Stimulated activated CD8-positive, alpha-beta memory T cell treated with anti-CD3 and anti-CD28 coated beads, Interleukin-15, amount 100 ng/mL, for 1 hour (primary cell): ENCODE measurements at regions not wholly inside any gene's neighbourhood (a gene's known extent, or its start where the extent isn't known, plus 50 kb on each side); places are given as distances from the start of the nearest gene placed in this dataset.
"Not testable (repeated sequence)": the region's sequence is repeated elsewhere in the genome, so short reads cannot be mapped to it uniquely, and the experiment has no call there.

Experiments used
- DNase-seq: peaks from one replicate; pipeline ENCODE4 v3.0.0-alpha.2; 2020; ENCODE audit warnings: low read depth

- DNase-seq = no peak
These were observed 81.1 kb upstream of the SPRY4 start for GRCh38 chr5:142405814-142406395.

- DNase-seq = no peak
These were observed 80.2 kb upstream of the SPRY4 start for GRCh38 chr5:142405023-142405422.

- no peak for DNase-seq
These were observed 79.2 kb upstream of the SPRY4 start for GRCh38 chr5:142404046-142404477.

GRCh38 chr5:142403583-142403982 is 78.8 kb upstream of the SPRY4 start:
- no peak for DNase-seq

- no peak for DNase-seq
These were observed 78.0 kb upstream of the SPRY4 start for GRCh38 chr5:142402752-142403318.

- DNase-seq = no peak
These were observed 75.6 kb upstream of the SPRY4 start for GRCh38 chr5:142400415-142400814.

- DNase-seq = no peak
These were observed 75.1 kb upstream of the SPRY4 start for GRCh38 chr5:142399891-142400290.

- DNase-seq = no peak
These were observed 73.9 kb upstream of the SPRY4 start for GRCh38 chr5:142398730-142399055.

- DNase-seq = not testable (repeated sequence)
These were observed 73.3 kb upstream of the SPRY4 start for GRCh38 chr5:142398011-142398729.

- DNase-seq = no peak
These were observed 72.4 kb upstream of the SPRY4 start for GRCh38 chr5:142397178-142397577.

- DNase-seq = no peak
These were observed 71.7 kb upstream of the SPRY4 start for GRCh38 chr5:142396436-142397038.

- DNase-seq = no peak
These were observed 70.5 kb upstream of the SPRY4 start for GRCh38 chr5:142395334-142395733.

GRCh38 chr5:142391058-142391845 is 66.4 kb upstream of the SPRY4 start:
- no peak for DNase-seq

GRCh38 chr5:142390334-142390733 is 65.5 kb upstream of the SPRY4 start:
- DNase-seq = no peak

- no peak for DNase-seq
These were observed 63.9 kb upstream of the SPRY4 start for GRCh38 chr5:142388696-142389095.

- DNase-seq = no peak
These were observed 62.3 kb upstream of the SPRY4 start for GRCh38 chr5:142387024-142387682.

GRCh38 chr5:142386137-142387023 is 61.6 kb upstream of the SPRY4 start:
- no peak for DNase-seq

GRCh38 chr5:142385194-142385593 is 60.4 kb upstream of the SPRY4 start:
- DNase-seq = no peak

GRCh38 chr5:142384014-142384413 is 59.2 kb upstream of the SPRY4 start:
- DNase-seq = no peak

- no peak for DNase-seq
These were observed 57.4 kb upstream of the SPRY4 start for GRCh38 chr5:142382186-142382585.
